GM18951 (cell line): ENCODE measurements at regions not wholly inside any gene's neighbourhood (a gene's known extent, or its start where the extent isn't known, plus 50 kb on each side); places are given as distances from the start of the nearest gene placed in this dataset.

Experiments used
- POLR2A ChIP-seq: IDR thresholded peaks from 4 replicates; pipeline ENCODE4 v1.6.1; 2011; ENCODE audit warnings: mild to moderate bottlenecking; ENCODE audit not compliant: insufficient read length, insufficient read depth; ENCODE audit errors: extremely low read depth
- in situ Hi-C: fragments of 300-500 bp; cut with MboI; formaldehyde crosslinking; loops from one replicate; pipeline ENCODE4 v1.12.0; 2022; ENCODE audit warnings: low sequenced_read_pairs, mixed read lengths, inconsistent platforms; ENCODE audit not compliant: unreplicated experiment

- in situ Hi-C loops, result no loop called here
- no peak for TF ChIP-seq POLR2A
These were observed 1085.9 kb downstream of the TBC1D22A start for GRCh38 chr22:47848184-47848920.

DNA sequence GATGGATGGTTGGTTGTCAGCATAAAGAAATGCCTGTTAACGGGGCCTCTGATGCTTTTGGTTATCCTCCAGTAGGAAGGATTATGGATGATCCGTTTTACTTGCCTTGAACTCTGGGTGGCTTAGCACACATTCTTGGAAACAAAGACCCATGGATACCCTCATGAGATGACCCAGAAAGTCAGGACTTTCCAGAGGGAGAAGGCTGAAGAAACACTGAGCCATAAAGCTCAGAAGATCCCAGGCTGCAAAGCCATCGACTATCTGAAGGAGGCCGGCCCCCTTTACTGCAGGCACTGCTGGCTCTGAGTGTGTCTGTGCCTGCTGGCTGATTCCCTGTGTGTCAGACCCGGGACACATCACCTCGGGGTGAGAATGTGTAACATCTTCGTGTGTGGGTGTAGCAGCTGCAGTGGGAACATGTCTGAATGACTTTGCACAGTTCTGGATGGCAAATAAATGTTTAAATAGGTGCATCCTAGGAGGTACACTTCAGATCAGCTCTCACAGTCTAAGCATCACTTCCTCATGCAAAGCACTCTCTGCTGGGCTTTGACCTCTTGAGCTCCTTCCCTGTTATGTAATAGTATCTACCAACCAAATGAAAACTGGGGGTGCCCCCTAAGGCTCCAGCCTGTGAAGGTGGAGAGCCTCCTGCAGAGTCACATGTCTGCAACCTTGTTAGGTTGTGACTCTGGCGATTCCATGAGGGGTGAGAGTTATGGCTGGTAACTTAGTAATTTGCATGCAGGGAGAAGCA lies 1084.9 kb downstream of the TBC1D22A start:
- in situ Hi-C loops, result no loop called here
- no peak for TF ChIP-seq POLR2A

DNA sequence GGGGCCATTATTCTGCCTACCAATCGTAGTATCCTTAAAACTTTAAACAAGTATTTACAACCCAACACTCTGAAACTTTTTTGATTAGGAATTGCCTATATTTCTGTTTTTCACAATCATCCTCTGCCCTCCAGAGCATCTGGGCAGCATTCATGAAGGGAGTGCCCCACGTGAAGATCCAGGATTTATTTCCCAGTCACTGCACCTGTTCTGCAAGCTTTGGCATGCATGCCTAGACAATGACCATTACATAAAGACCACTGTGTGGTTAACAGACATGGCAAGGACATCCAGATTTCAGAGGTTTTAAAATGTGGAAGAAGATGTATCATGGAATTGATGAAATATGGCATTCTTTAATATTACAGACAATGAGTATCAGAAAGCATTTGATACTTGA lies 1083.8 kb downstream of the TBC1D22A start:
- no peak for TF ChIP-seq POLR2A
- in situ Hi-C loops, result no loop called here

- no peak for TF ChIP-seq POLR2A
- in situ Hi-C loops, result no loop called here
These were observed 1079.7 kb downstream of the TBC1D22A start for GRCh38 chr22:47842119-47842518.

DNA sequence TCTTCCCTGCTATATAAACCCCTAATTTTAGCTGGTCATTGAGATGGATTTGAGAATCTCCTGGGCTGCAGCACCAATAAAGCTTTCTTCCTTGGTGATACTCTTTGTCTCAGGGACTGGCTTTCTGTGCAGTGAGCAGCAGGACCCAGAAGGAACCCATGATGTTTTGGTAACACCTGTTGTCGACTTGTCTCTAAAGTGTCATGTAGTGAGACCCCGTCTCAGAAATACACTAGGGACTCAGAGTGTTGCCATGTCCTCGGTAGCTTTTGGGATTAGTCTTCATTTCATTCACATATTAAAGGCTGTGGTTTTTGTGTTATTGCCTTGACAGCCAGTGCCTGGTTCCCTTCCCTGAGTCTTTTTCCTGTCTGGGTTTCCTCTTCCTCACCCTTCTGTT lies 1078.7 kb downstream of the TBC1D22A start:
- no peak for TF ChIP-seq POLR2A
- in situ Hi-C loops, result no loop called here

DNA sequence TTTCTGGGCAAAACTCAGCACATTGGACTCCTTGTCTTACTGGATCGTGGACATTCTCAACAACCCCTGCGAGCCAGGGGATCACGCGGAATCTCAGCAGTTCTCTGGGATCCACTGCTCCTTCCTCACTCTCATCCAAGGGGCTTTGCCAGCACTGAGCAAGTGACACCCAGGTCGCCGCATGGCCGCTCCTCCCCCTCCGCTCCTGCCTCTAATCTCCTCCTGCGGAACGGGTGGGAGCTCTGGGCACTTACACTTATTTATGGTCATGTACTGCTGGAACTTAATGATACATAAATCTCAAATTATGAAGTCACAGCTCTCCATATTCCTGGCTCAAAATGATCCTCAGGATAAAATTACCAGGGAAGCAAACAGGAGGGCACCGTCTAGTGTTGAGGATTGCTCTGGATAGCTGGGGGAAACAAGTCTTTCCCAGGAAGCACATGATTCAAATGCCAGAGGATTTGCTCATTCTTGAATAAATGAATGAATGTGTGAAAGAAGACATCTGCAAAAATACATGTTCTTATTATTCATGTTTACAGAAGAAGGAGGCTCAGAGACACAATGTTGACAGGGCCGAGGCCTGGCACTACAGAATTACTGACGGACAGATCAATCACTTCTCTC lies 1077.3 kb downstream of the TBC1D22A start:
- no peak for TF ChIP-seq POLR2A
- in situ Hi-C loops, result no loop called here

DNA sequence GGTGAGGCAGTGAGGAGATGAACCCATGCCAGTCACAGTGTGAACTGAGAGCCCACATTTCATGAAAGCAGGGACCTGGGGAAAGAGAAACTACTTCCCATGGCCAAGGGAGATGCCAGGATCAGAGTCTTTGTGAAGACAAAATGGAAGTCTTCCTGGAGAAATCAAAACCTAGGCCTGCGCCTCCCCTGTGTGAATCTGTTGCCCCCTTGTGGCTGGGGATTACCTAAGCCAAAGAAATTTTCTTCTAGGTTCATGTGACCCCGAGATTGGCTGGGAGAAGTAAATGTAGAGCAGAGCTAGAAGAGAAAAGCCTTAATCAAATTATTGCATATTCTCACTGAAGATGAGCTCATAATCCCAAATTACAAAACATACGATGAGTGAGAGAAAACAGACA lies 1075.3 kb downstream of the TBC1D22A start:
- in situ Hi-C loops, result no loop called here
- no peak for TF ChIP-seq POLR2A

GRCh38 chr22:47836957-47837356 lies 1074.5 kb downstream of the TBC1D22A start:
- in situ Hi-C loops, result no loop called here
- TF ChIP-seq POLR2A, result no peak

GRCh38 chr22:47835726-47836125 lies 1073.3 kb downstream of the TBC1D22A start:
- in situ Hi-C loops, result no loop called here
- TF ChIP-seq POLR2A, result no peak

- in situ Hi-C loops, result no loop called here
These were observed 1063.6 kb downstream of the TBC1D22A start for GRCh38 chr22:47826016-47826415.

GRCh38 chr22:47822422-47822821 lies 1060.0 kb downstream of the TBC1D22A start:
- in situ Hi-C loops, result no loop called here
- TF ChIP-seq POLR2A, result no peak

More at GRCh38 chr22:47826016-47826415, 1063.6 kb downstream of the TBC1D22A start:
- TF ChIP-seq POLR2A, result no peak

- TF ChIP-seq POLR2A, result no peak
- in situ Hi-C loops, result no loop called here
These were observed 1056.0 kb downstream of the TBC1D22A start for GRCh38 chr22:47818496-47818895.

DNA sequence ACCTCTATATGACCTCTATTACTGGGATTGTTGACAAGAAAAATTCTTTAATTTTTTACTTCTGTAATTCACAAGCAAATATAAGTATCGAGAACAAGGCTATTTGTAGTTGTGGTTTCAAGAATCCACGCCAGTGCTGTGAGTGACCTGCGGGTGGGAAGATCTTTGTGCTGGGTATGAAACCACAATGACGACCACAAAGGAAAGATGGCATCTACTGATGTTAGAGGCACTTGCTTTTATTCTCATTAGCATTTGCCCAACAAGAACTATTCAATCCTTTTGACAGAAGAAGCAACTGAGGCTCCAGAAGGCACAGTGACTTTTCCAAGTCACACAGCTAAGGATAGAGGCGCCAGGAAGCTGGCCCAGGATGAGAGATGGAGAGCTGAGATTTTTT lies 1054.9 kb downstream of the TBC1D22A start:
- in situ Hi-C loops, result no loop called here
- TF ChIP-seq POLR2A, result no peak

GRCh38 chr22:47816863-47817210 lies 1054.4 kb downstream of the TBC1D22A start:
- in situ Hi-C loops, result no loop called here
- TF ChIP-seq POLR2A, result no peak
